ENCODE measurements at regions not wholly inside any gene's neighbourhood (a gene's known extent, or its start where the extent isn't known, plus 50 kb on each side); places are given as distances from the start of the nearest gene placed in this dataset.

- peak; percentile 53 for DNase-seq (ENCODE audit: low spot score)
- FAIRE-seq, result no peak
These were observed 143.2 kb downstream of the MIS18A start for GRCh38 chr21:32135401-32136363.

DNA sequence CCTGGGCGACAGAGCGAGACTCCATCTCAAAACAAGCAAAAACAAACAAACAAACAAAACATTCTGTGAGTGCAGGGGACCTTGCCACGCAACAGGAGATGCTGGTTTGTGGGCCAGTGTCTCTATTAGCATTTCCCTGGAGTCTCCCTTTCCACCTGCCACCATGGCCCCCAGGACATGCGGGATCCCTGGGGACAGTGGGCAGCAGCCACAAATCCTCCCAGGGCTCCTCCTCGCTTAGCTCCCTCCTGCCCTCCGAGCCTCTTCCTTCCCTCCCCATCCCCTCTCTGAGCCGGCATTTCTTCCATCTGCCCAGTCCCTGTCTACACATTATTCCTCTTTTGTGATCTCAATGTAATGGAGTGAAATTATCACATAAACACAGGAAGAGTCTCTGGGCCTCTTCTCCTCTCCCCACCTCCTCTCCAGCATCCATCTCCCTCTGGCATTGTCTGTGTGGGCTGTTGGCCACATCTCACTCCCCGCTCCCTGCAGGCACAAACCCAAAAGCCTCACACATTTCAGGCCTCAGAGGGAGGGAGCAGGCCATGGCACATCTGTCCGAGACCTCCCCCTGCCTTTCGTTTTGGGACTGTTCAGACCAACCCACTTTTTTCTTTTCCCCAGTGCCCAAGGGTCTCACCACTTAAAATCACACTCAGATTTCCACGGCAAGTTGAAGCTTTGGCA, 144.3 kb downstream of the MIS18A start:
- FAIRE-seq (no peak), DNase-seq (ENCODE audit: low spot score) (no peak)

GRCh38 chr21:32132881-32133280, 146.0 kb downstream of the MIS18A start:
- no peak for DNase-seq (ENCODE audit: low spot score)
- no peak for FAIRE-seq

DNA sequence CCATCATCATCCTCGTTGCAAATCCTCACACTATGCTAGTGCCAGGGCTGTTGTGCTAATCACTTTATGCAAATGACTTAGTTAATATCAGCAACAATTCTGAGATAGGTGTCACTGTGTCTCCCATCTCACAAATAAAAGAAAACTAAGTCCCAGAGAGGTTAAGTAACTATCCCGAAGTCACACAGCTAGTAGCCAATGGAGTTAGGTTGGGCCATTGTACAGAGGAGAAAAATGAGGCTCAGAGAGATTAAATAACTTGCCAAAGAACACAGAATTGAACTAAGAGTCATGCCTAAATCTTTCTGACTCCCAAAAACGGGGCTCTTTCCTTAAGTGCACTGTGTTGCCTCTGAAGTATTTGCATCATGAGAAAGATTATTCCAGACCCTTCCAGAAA, 146.4 kb downstream of the MIS18A start:
- no peak for DNase-seq (ENCODE audit: low spot score)

DNA sequence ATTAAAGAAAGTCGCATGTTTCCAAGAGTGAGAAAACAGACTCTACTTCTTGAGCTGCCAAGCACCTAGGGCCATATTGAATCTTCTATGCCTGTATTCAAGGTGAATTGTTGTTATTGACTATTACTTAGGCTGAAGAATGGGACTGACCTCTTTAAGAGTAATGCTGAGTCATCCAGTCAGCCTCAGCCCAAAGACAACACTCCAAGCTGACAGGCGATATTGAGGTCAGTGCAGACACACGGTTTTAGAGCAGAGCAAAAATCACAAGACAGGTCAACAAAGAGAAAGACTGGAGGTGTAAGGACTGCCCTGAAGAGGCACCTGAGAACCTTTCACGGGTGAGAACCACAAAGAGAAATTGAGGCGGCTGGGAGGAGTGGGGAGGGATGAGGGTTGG, 146.9 kb downstream of the MIS18A start:
- FAIRE-seq (peak; percentile 91), DNase-seq (ENCODE audit: low spot score) (peak; percentile 56)

More for the DNA sequence above, 146.4 kb downstream of the MIS18A start:
- FAIRE-seq, result no peak

DNA sequence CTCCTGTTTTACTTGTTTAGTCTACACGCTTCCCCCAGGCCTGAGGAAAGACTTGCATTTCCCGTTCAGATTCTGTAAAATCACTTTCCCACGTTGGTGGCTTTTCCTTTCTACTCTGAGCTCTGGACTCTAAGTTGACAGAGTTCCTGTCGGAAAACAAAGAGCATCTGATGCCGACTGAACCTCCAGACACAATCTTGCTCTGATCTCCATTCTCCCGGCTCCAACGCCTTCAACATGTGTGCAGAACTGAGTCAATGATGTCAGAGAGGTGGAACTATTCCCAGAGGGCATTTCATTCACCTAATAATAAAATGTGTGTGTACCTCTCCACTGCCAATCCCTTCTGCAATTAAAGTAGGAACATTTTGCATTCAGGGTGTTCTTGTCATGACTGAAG, 147.7 kb downstream of the MIS18A start:
- DNase-seq (ENCODE audit: low spot score), result no peak
- no peak for FAIRE-seq

- no peak for FAIRE-seq
These were observed 148.6 kb downstream of the MIS18A start for GRCh38 chr21:32130031-32130891.

DNA sequence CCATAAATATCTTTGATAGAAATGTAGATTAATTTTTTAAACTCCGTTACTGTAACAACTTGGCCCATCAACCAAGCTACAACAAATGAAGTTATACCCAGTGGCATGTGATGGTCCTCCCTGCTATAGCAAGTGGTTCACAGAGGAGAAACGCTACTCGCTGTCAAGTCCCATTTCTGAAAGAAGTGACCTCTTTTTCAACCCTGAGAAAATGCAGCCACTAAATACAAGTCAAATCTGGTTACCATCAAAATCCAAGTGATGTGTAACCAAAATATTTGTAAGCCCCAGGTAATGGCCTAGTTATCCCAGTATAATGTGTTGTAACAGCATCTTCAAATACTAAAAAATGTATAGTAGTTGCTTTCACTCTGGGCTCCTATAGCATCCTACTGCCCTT, 151.8 kb downstream of the MIS18A start:
- DNase-seq (ENCODE audit: low spot score) (no peak), FAIRE-seq (no peak)

More at GRCh38 chr21:32130031-32130891, 148.6 kb downstream of the MIS18A start:
- no peak for DNase-seq (ENCODE audit: low spot score)

- DNase-seq (ENCODE audit: low spot score), result no peak
- FAIRE-seq, result no peak
These were observed 156.8 kb downstream of the MIS18A start for GRCh38 chr21:32122082-32122481.

GRCh38 chr21:32120230-32120629, 158.6 kb downstream of the MIS18A start:
- no peak for FAIRE-seq
- DNase-seq (ENCODE audit: low spot score), result no peak

- FAIRE-seq (no peak), DNase-seq (ENCODE audit: low spot score) (no peak)
These were observed 159.0 kb downstream of the MIS18A start for GRCh38 chr21:32119811-32120210.

GRCh38 chr21:32119389-32119788, 159.5 kb downstream of the MIS18A start:
- FAIRE-seq, result no peak
- DNase-seq (ENCODE audit: low spot score), result no peak

- DNase-seq (ENCODE audit: low spot score), result no peak
- peak; percentile 82 for FAIRE-seq
These were observed 164.3 kb downstream of the MIS18A start for GRCh38 chr21:32114419-32115035.

DNA sequence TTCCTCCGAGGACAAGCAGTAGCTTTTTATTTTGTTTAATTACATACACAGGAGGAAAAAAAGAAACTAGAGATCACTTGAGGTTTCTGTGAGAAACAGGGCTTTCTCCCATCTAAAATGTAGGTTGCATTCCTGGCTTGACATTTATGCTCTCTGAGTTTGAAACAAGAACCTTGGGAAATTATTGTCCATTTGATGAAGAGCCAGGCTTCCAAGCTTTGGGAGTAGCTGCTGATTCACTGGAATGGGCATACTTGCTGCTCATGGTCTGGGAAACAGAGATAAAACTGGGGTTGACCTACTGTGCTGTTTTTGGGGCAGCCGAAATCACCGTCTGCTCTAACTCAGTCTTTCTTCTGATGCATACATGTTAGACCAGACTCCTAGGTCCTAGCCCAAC, 165.4 kb downstream of the MIS18A start:
- FAIRE-seq (no peak), DNase-seq (ENCODE audit: low spot score) (no peak)

DNA sequence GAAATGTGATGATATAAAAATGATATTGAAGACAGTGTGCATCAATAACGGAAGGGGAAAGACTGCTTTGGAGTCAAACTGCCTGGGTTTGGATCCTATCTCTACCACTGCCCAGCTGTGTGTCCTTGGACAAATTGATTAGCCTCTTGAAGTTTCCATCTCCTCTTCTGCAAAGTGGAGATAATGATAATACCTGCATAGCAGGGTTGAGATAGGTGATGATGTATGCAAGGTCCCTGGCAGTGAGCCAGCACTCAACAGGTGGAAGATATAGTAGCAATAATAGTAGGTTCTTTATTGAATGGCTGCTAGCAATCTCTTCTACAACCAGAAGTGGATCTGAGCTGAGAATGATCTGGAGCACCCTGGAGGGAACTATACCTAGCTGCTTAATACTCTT, 166.7 kb downstream of the MIS18A start:
- DNase-seq (ENCODE audit: low spot score) (no peak), FAIRE-seq (no peak)

DNA sequence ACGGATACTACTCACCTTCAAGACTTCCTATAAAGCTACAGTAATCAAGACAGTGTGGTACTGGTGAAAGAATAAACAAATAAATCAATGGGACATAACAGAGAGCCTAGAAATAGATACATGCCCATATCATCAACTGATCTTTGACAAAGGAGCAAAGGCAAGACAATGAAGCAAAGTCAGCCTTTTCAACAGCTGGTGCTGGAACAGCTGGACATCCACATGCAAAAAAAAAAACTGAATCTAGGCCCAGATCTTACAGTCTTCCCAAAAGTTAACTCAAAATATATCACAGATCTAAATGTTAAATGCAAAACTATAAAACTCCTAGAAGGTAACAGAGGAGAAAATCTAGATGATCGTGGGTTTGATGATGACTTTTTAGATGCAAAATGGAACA, 170.3 kb downstream of the MIS18A start:
- FAIRE-seq, result no peak
- DNase-seq (ENCODE audit: low spot score), result no peak

- FAIRE-seq (no peak), DNase-seq (ENCODE audit: low spot score) (no peak)
These were observed 175.5 kb downstream of the MIS18A start for GRCh38 chr21:32103361-32103760.

- no peak for DNase-seq (ENCODE audit: low spot score)
These were observed 176.4 kb downstream of the MIS18A start for GRCh38 chr21:32102426-32102825.

DNA sequence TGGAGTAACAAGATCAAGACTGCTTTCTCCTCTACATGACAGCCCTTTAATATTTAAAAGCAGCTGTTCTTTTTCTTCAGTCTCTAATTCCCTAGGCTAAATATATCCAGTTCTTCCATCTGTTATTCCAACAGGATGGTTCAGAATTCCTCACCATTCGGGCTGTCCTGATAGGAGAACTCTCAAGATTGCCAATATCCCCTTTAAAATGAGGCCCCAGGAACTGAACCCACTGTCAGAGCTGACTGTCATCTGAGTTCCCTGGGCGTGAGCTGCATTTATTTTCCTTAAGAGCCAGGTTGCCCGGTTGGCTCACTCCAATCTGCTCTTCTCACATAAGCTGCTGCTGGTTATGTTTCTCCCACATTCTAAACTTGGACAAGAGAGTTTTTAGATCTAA, 177.6 kb downstream of the MIS18A start:
- no peak for DNase-seq (ENCODE audit: low spot score)
- FAIRE-seq, result no peak

More at GRCh38 chr21:32102426-32102825, 176.4 kb downstream of the MIS18A start:
- FAIRE-seq, result no peak

- DNase-seq (ENCODE audit: low spot score) (no peak), FAIRE-seq (no peak)
These were observed 178.4 kb downstream of the MIS18A start for GRCh38 chr21:32100423-32100822.

DNA sequence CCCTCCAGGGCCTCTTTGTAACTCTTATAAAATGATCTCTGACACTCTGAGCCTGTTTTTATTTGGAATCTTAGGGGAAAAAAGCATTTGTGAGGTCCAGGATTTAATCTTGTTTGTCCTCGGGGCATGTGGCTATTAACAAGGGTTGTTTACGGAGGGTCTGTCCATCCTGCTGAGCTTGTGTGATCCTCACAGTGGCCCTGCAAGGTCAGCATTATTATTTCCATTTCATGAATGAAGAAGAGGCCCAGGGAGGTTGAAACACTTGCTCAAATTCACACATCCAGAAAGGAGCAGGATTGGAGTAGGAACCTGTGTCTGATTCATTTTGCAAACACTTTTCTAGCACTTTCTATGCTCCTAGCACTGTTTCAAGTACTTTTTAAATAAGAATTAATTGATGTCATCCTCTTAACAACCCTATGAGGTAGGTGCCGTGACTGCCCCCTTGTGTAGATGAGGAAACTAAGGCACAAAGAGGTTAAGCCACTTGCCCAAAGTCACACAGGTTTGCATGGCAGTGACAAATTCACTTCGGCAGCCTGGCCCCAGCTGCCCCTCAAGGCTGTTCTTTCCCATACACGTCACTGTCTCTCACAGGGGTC, 178.9 kb downstream of the MIS18A start:
- FAIRE-seq (peak; percentile 50), DNase-seq (ENCODE audit: low spot score) (no peak)

Data from urothelium cell line (cell line).